HG02970 (cell line): ENCODE measurements at regions not wholly inside any gene's neighbourhood (a gene's known extent, or its start where the extent isn't known, plus 50 kb on each side); places are given as distances from the start of the nearest gene placed in this dataset.
"Not testable (repeated sequence)": the region's sequence is repeated elsewhere in the genome, so short reads cannot be mapped to it uniquely, and the experiment has no call there.

ENCODE experiments used
- ATAC-seq: cut with Tn5 transposase; IDR thresholded peaks from one replicate; pipeline ENCODE4 v1.9.1; 2021; ENCODE audit warnings: mild to moderate bottlenecking, moderate library complexity, moderate number of reproducible peaks; ENCODE audit not compliant: unreplicated experiment, low FRiP score

DNA sequence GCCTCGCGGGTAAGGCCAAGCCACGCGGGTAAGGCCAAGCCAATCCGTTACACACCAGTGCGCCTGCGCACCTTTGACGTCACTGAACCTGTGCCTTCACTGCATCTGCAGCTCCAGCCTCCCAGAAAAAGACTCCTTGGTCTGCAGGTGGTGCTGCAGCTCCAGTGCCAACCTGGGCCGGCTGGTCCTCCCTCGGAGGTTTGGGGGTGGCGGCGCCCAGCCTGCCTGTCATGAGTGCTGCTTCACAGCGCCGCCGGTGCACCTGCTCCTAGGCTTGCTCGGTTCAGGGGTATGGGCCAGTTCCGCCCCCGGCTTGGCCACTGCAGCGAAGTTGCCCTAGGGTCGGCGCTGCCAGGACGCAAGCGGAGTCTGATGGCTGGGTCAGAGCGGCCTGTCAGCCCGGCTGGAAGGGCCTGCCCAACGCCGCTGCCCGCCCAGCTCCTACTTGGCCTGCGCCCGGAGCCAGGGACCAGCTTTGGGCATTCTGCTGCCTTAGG, 146.6 kb downstream of the USP22 start:
- ATAC-seq = no peak

DNA sequence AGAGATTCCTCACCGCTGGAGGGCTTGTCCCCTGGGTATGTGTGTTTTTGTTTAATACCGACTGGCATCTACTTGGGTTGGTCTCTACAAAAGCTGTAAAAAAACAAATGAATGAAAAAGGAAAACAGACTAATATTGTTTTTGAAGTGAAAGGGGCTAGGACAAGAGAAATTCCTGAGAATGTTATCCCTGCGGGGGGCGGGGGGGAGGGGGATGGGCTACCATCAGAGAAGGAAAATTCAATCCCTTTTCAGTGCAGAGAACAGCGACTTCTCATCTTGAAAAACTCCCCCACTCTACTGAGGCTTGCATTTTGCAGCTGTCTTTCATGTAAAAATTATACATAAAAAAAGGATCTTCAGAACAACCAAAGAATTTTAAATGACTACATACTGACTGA, 144.1 kb downstream of the USP22 start:
- ATAC-seq = not testable (repeated sequence)

DNA sequence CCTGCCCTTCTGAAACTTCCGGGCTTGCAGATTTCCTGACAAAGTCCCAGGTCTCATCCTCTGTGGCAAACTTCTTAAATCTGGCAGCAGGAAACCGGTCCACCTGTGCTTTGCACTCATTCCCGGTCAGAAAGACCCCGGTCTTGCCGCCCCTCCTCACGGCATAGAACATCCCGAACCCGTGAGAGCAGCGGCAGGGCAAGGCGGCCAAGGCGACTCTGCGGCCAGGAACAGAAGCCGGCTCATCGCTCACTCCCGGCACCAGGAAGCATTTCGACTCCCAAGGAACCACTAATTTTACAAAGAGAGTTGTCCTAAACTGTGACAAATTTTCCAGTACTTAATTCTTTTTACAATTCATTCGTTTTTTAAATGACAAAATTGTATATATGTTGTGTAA, 140.3 kb downstream of the USP22 start:
- not testable (repeated sequence) for ATAC-seq

DNA sequence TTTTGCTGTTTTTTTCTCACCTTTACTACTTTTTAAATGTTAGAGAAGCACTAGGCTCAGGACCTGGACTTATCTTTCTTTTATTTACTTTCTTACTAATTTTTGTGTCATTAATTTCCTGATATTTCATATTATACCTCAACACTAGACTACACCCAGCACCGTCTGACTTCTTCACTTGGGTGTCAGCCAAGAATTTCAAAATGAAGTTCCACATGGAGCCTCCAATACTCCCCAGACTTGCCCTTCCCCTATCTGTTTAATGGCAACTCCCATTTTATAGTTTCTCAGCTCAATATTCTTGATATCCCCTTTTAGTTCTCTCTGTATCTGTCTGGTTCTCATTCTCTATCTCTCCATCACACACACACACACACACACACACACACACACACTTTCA, 139.3 kb downstream of the USP22 start:
- not testable (repeated sequence) for ATAC-seq

DNA sequence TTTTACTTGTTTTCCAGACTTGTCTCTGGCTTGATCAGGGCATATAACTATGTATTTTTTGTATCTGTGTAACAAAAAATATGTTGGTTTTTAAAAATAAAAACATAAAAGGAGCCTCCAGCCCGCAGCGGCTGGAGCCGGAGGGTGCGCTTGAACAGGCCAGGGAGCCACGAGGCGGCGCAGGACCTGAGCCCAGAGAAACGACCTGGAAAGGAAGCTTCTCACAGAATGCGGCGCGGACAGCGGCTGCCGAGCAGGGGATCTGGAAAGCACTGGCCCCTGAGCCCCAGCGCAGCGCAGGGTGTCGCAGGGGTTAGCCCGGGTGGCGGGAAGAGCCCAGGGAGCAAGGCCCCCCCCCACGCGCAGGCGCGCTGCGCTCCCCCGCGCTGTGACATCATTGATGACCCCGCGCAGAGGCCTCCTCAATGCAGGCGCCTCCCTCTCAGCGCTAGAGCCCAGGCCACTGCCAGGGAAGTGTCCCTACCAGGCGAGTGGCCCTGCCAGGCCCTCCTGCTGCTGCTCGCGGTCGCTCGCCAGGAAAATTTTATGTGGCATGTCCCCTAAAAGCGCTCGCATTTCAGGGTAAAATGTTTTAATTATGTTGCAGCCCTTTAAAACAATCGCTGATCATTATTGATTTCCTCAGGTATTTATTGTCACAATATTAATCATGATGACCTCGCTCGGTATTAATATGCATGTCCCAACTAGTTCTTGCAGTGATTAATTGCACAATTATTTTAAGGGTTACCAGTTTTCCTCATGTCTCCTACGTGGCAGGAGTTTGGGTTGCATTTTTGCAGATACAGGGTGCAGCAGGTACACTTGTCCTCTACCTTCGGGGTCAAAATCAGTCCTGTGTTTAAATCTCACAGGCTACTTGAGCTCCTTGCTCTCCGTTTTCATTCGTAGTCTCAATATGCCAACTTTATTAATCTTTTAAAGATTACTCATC, 134.2 kb downstream of the USP22 start:
- peak; percentile 75 for ATAC-seq

DNA sequence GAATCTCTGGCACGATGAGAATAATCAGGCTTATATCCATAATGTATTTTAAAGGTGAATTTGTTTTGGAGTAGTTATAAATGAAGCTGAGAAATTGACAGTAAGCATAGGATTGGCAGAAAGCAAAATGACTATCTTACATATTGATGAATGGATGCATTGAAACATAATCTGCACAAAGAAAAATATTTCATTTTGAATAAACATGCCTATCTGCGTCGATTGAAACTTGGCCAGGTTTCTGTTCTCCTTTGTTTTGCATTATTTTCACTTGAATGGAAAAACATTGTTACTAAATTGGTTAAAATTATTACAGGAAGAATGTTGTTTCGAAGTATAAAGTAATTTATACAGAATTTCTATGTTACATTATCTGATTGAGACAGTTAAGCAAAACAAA, 128.2 kb downstream of the USP22 start:
- no peak for ATAC-seq

DNA sequence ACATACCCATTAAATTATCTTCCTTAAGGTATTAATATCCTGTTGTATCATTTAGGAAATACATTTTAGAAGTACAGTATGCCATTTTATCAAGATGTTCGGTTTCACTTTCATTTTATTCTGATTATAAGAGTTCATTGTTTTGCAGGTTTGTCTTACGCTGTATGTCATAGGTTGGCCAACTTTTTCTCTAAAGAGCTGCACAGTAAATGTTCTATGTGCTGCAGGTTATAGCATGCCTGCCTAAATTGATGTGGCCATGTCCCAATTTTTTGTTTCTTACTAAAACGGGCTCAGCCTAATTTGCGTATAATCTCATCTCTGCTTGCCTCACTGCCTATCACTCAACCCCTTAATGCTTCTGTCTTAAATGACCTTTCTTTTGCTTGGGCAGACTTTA, 126.4 kb downstream of the USP22 start:
- ATAC-seq = no peak

DNA sequence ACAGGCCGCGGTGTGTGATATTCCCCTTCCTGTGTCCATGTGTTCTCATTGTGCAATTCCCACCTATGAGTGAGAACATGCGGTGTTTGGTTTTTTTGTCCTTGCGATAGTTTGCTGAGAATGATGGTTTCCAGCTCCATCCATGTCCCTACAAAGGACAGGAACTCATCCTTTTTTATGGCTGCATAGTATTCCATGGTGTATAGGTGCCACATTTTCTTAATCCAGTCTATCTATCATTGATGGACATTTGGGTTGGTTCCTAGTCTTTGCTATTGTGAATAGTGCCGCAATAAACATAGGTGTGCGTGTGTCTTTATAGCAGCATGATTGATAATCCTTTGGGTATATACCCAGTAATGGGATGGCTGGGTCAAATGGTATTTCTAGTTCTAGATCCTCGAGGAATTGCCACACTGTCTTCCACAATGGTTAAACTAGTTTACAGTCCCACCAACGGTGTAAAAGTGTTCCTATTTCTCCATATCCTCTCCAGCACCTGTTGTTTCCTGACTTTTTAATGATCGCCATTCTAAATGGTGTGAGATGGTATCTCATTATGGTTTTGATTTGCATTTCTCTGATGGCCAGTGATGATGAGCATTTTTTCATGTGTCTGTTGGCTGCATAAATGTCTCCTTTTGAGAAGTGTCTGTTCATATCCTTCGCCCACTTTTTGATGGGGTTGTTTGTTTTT, 125.1 kb downstream of the USP22 start:
- ATAC-seq = not testable (repeated sequence)

DNA sequence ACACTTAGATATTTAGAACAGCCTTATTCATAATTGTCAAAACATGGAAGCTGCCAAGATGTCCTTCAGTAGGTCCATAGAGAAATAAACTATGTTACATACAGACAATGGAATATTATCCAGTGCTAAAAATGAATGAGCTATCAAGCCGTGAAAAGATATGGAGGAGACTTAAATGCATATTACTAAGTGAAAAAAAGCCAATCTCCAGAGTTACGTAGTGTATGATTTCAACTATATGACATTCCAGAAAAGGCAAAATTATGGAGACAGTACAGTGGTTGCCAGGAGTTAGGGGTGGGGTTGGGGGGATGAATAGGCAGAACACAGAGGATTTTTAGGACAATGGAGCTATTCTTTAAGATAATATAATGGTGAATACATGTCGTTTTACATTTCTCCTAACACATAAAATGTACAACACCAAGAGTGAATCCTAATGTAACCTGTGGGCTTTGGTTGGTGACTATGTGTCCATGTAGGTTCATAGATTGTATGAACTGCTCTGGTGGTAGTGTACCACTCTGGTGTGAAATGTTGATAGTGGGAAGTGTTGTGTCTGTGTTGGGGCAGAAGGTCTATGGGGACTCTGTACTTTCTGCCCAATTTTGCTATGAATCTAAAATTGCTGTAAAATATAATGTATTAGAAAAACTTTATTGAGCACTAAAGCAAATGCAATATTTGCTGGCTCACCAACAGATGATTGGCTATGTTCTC, 122.6 kb downstream of the USP22 start:
- no peak for ATAC-seq

DNA sequence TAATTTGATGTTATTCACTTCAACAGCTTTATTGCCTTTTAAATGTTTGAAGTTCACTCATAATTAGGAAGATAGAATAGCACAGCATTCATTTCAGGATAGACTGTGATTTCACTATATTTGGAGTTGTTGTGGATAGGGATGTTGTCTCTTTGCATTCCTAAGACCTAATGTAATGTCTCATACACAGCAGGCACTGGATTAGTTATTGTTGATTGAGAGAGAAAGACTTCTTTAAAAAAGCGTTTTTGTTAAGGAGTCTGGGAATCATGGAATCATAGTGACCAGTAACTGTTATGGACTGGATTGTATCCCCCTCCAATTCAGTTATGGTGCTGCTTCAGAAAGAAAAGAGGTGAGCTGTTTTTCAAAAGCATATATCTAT, 122.0 kb downstream of the USP22 start:
- no peak for ATAC-seq

DNA sequence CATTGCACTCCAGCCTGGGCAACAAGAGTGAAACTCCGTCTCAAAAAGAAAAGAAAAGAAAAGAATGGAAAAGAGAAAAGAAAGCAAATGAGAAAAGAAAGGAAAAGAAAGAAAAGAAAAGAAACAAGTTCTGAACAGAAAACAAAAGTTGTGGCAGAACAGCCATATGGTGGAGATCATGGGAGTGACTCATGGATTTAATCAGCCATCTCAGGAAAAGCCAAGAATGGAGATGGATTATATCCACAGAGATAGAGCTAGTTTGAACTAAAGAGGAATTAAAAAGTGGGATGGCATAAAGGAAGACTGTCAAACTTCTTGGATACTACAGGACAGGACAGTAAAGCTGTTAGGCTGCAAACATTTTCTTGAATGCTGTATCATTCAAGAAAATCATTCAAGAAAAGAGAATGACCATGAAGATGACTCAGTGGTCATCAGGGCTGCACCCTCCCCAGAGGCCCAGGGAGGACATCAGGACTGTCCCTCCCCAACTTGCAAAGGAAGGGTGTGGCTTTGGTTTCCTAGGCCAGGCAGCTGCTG, 120.6 kb downstream of the USP22 start:
- ATAC-seq = no peak

DNA sequence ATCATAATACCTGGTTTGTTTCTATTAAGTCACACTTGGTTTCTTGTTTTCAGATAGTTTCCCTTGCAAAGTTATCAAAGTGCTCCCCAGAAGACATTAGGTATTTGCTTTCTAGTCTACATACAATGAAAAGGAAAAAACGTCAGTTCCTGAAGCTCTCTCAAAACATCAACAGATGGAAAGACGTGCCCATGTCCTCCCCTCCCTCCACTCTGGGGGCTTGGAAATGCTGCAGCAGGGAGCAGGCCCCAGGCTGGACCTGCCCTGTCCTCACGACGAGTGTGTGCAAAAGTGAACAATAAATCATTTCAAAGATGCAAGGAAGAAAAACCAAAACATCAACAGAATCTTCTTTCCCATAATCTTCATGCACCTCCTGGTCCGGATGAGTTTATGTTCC, 118.5 kb downstream of the USP22 start:
- ATAC-seq = no peak

DNA sequence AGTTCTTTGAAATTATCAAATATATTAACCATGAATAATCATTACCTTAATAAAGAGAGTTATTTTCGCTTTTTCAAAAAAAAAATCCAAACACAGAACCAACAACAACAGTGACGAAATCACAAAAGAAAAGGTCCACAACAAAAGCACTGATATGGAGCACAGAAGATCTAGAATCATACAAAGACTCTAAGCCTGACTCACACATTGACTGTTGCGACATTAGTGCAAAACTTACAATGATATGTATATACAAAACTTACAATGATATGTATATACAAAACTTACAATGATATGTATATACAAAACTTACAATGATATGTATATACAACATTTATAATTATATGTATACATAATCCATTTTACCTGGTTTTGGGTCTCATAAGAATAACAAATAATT, 117.7 kb downstream of the USP22 start:
- no peak for ATAC-seq

DNA sequence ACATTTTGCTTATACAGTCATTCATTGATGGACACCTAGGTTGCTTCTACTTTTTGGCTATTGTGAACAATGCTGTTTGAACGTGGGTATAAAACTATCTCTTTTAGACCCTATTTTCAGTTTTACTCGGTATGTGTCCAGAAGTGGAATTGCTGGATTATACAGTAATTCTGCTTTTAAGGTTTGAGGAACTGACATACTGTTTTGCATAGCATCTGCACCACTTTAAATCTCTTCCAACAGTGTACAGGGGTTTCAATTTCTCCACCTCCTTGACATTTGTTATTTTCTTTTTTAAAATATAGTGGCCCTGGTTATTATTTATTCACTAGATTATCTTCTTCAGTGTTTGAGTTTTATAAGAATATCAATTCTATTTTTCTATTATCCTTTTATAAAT, 116.9 kb downstream of the USP22 start:
- no peak for ATAC-seq

DNA sequence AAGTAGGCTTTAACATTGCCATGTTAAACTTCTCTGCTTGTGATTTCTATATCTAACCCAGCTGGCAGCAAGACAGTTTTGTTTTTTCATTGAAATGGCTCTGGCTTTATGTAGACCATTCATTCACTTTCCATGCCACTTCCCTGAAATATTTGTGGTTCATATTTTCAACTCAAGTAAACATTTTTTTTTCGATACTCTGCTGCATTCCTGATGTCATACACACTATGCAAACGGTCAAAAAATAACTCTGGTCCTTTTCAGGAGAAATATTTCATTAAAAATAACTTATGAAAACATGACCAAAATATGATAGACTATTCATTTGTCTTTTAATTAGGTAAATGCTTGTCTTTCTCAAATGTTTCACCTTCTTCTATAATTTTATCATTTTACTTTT, 116.3 kb downstream of the USP22 start:
- no peak for ATAC-seq

DNA sequence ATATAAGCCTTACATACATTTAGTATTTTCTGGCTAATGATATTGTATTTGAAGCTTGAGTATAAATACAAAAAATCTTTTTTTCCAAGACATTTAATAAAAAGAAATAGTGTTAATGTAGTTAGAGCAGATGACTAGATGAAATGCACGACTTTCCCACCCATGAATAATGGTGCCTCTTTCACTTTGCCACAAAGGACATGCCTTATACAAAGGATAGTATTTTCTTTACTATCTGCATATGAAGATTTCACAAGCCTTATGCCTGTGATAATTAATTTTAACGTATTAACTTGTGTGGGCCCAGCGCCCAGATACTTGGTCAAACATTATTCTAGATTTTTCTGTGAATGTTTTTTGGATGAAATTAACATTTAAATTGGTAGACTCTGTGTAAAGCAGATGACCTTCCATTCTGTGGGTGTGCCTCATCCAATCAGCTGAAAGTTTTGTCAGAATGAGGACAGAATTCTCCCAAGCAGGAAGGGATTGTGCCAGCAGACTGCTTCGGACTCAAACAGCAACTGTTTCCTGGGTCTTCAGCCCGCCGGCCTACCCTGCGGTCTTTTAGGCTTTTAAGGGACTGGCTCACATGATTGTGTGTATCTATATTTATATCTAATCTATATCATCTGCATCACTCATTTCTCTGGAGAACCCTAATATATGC, 115.4 kb downstream of the USP22 start:
- no peak for ATAC-seq

DNA sequence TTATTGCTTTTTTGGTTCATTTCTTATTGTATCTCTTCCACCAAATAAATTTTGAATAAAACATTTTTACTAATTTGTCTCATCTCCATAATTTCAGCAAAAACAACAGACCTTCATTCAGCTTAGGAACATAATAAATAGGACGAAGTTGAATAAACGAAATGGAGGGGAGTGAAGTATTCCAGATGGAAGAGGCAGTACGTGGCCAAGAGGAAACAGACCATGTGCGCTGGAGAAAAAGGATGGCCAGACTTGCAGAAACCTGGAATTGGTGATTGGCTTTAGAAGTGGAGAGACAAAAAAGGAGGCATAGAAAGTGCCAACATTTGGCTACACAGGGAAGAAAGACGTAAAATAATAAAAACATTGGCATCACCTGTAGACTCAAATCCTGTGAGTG, 113.5 kb downstream of the USP22 start:
- ATAC-seq = no peak

DNA sequence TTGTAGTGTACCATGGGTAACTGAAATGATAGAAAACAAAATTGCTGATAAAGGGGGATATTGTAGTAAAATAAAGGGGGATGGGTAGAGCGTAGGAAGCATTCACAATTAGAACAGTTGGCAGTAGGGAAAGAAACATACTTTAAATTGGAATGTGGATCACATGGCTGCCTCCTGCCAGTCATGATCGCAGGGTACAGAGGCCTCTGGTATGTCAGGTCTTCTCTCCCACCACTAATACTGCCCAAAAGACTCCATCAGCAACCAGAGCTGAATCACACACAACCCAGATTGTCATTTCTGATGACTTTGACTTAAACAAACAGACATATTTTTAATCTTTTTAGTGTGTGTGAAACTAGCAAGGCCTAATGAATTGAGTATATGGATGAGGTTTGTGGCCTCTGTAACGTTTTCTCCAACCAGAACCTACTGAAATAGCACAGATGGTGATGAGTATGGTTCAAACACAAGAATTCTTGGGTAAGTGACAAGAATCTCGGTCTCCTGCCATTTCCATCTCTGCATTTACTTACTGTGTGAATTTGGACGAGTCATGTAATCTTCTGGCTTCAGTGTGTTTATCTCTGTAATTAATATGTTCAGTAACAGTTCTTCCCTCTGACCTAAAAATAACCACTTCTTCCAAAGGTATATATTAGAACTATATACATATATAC, 112.6 kb downstream of the USP22 start:
- ATAC-seq = no peak

DNA sequence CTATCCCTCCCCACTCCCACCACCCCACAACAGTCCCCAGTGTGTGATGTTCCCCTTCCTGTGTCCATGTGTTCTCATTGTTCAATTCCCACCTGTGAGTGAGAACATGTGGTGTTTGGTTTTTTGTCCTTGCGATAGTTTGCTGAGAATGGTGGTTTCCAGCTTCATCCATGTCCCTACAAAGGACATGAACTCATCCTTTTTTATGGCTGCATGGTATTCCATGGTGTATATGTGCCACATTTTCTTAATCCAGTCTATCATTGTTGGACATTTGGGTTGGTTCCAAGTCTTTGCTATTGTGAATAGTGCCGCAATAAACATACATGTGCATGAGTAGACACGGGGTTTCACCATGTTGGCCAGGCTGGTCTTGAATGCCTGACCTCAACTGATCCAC, 109.8 kb downstream of the USP22 start:
- not testable (repeated sequence) for ATAC-seq

DNA sequence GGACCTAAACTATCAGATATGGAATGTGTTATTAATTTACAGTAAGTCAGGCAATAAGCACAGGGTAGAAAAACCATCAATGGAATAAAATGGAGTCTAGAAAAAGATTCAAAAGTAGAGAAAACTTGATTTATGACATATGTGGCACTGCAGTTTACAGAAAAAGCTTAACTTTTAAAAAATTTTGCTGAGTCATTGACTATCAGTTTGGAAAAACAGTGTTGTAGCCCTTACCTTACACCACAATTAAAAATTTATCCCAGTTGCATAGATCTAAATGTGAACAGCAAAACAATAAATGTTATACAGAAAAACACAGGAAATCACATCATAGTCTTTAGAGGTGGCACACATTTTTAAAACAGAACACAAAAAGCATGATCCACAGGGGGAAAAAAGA, 108.5 kb downstream of the USP22 start:
- no peak for ATAC-seq
